Liver (tissue), 8 donors: ENCODE measurements at regions not wholly inside any gene's neighbourhood (a gene's known extent, or its start where the extent isn't known, plus 50 kb on each side); places are given as distances from the start of the nearest gene placed in this dataset.

Experiments used
- DNase-seq: peaks from one replicate; pipeline ENCODE4 v3.0.0-alpha.2; 2017; ENCODE audit warnings: low spot score
- H3K27ac ChIP-seq, 2 donors: one replicate each; pipeline ENCODE4 v1.7.0; 2013; ENCODE audit warnings: inconsistent platforms in 2 of 2, low read length in 2 of 2, control low read depth in 1 of 2, low read depth in 1 of 2, mild to moderate bottlenecking in 1 of 2
- H3K27me3 ChIP-seq, 4 donors: one replicate each; pipeline versions ENCODE4 v1.6.1 to v1.7.0; 2013; ENCODE audit warnings: low read length in 3 of 4, inconsistent platforms in 1 of 4, mild to moderate bottlenecking in 1 of 4, moderate library complexity in 1 of 4; ENCODE audit not compliant: control insufficient read depth in 4 of 4, insufficient read depth in 4 of 4
- H3K36me3 ChIP-seq, 4 donors: one replicate each; pipeline versions ENCODE4 v1.6.1 to v1.7.0; 2013; ENCODE audit warnings: low read length in 3 of 4, mild to moderate bottlenecking in 3 of 4, low read depth in 1 of 4, moderate library complexity in 1 of 4; ENCODE audit not compliant: control insufficient read depth in 4 of 4, insufficient read depth in 3 of 4
- H3K4me1 ChIP-seq, 4 donors: one replicate each; pipeline versions ENCODE4 v1.6.1 to v1.7.0; 2013; ENCODE audit warnings: low read length in 3 of 4, mild to moderate bottlenecking in 3 of 4, moderate library complexity in 1 of 4; ENCODE audit not compliant: control insufficient read depth in 4 of 4, insufficient read depth in 4 of 4
- H3K4me3 ChIP-seq, 3 donors: one replicate each; pipeline versions ENCODE4 v1.6.1 to v1.7.0; 2013; ENCODE audit warnings: low read length in 3 of 3, control low read depth in 1 of 3, low read depth in 1 of 3, mild to moderate bottlenecking in 1 of 3
- H3K9ac ChIP-seq, 2 donors: one replicate each; pipeline ENCODE4 v1.7.0; 2013; ENCODE audit warnings: low read length in 2 of 2, mild to moderate bottlenecking in 2 of 2, moderate library complexity in 2 of 2, control low read depth in 1 of 2, low read depth in 1 of 2
- H3K9me3 ChIP-seq, 4 donors: one replicate each; pipeline versions ENCODE4 v1.6.1 to v1.7.0; 2013; ENCODE audit warnings: low read length in 3 of 4; ENCODE audit not compliant: control insufficient read depth in 4 of 4
- ATF3 ChIP-seq: IDR thresholded peaks from 2 replicates; pipeline ENCODE4 v1.6.1; 2016; ENCODE audit warnings: antibody characterized with exemption
- CTCF ChIP-seq: fragments of 150-350 bp; IDR thresholded peaks from 2 replicates; pipeline ENCODE4 v1.5.1; 2017; ENCODE audit warnings: improper control_type of control experiment, low read depth, low read length; ENCODE audit not compliant: missing input control
- FOXA1 ChIP-seq: IDR thresholded peaks from 2 replicates; pipeline ENCODE4 v1.6.1; 2016; ENCODE audit warnings: antibody characterized with exemption
- FOXA2 ChIP-seq: IDR thresholded peaks from 2 replicates; pipeline ENCODE4 v1.6.1; 2016; ENCODE audit warnings: antibody characterized with exemption
- GABPA ChIP-seq, 2 donors: IDR thresholded peaks in 1 of 2; conservative IDR thresholded peaks in 1 of 2; 2 replicates each; pipeline ENCODE4 v1.6.1; 2016; ENCODE audit warnings: antibody characterized with exemption in 2 of 2, mild to moderate bottlenecking in 1 of 2, moderate library complexity in 1 of 2
- HNF4A ChIP-seq, 2 donors: conservative IDR thresholded peaks; 2 replicates each; pipeline ENCODE4 v1.6.1; 2016; ENCODE audit warnings: antibody characterized with exemption in 2 of 2, mild to moderate bottlenecking in 2 of 2
- HNF4G ChIP-seq: IDR thresholded peaks from 2 replicates; pipeline ENCODE4 v1.6.1; 2016; ENCODE audit warnings: antibody characterized with exemption
- NR2F2 ChIP-seq: IDR thresholded peaks from 2 replicates; pipeline ENCODE4 v1.6.1; 2016; ENCODE audit warnings: antibody characterized with exemption
- RAD21 ChIP-seq, 2 donors: IDR thresholded peaks; 2 replicates each; pipeline ENCODE4 v1.6.1; 2016; ENCODE audit warnings: antibody characterized with exemption in 2 of 2, mild to moderate bottlenecking in 2 of 2
- REST ChIP-seq: IDR thresholded peaks from 2 replicates; pipeline ENCODE4 v1.6.1; 2016; ENCODE audit warnings: antibody characterized with exemption, mild to moderate bottlenecking
- TAF1 ChIP-seq: conservative IDR thresholded peaks from 2 replicates; pipeline ENCODE4 v1.6.1; 2016; ENCODE audit warnings: antibody characterized with exemption, mild to moderate bottlenecking
- YY1 ChIP-seq: IDR thresholded peaks from 2 replicates; pipeline ENCODE4 v1.6.1; 2016; ENCODE audit warnings: antibody characterized with exemption, mild to moderate bottlenecking
- ZBTB33 ChIP-seq: IDR thresholded peaks from 2 replicates; pipeline ENCODE4 v1.6.1; 2016; ENCODE audit warnings: antibody characterized with exemption
- WGBS: extraction: QIAGEN DNeasy Blood & Tissue Kit; methylation state at CpG from one replicate; pipeline ENCODE4 v1.1.7; 2013; 5-methylcytosine and 5-hydroxymethylcytosine counted together
- donor health status: healthy.
- donor health status: healthy.
- donor health status: healthy.
- donor health status: healthy.
- donor health status: healthy.

GRCh38 chr14:37932481-37932880 is 275.2 kb upstream of the SSTR1 start:
- WGBS = 87% methylated on average over 5 of the region's 5 CpGs
- no peaks in the 10 kb centered on the region for H3K4me1 ChIP-seq

GRCh38 chr14:37936971-37937370 is 270.7 kb upstream of the SSTR1 start:
- Histone ChIP-seq H3K9me3 (no peaks in the 10 kb centered on the region), H3K4me3 (no peak overlapping the region), H3K9ac (no peak overlapping the region), H3K36me3 (no peaks in the 10 kb centered on the region), H3K4me1 (no peaks in the 10 kb centered on the region), H3K27ac (no peak overlapping the region), H3K27me3 (no peaks in the 10 kb centered on the region)
- DNase-seq = no peak
- TF ChIP-seq FOXA1 = no peak
- no peak for TF ChIP-seq RAD21 (IDR thresholded peaks at IDR 0.05)
- no peak for TF ChIP-seq HNF4A (conservative IDR thresholded peaks at IDR 0.05)
- TF ChIP-seq YY1 = no peak
- TF ChIP-seq CTCF = no peak
- no peak for TF ChIP-seq GABPA (IDR thresholded peaks at IDR 0.05 in 1 of 2, conservative IDR thresholded peaks at IDR 0.05 in 1 of 2)
- TF ChIP-seq NR2F2 = no peak
- no peak for TF ChIP-seq HNF4G
- no peak for TF ChIP-seq TAF1
- TF ChIP-seq ATF3 = no peak
- no peak for TF ChIP-seq ZBTB33
- TF ChIP-seq REST = no peak
- WGBS = 73% methylated on average over 2 of the region's 2 CpGs

More at GRCh38 chr14:37932481-37932880, 275.2 kb upstream of the SSTR1 start:
- Histone ChIP-seq H3K9me3 (no peaks in the 10 kb centered on the region), H3K36me3 (no peaks in the 10 kb centered on the region), H3K4me3 (no peak overlapping the region), H3K9ac (no peak overlapping the region), H3K27me3 (no peaks in the 10 kb centered on the region), H3K27ac (no peak overlapping the region)
- TF ChIP-seq TAF1 (no peak), HNF4G (no peak), GABPA (IDR thresholded peaks at IDR 0.05 in 1 of 2, conservative IDR thresholded peaks at IDR 0.05 in 1 of 2) (no peak), NR2F2 (no peak), FOXA2 (no peak)
- DNase-seq = no peak
